Heart left ventricle (tissue), 13 donors: ENCODE measurements at regions not wholly inside any gene's neighbourhood (a gene's known extent, or its start where the extent isn't known, plus 50 kb on each side); places are given as distances from the start of the nearest gene placed in this dataset.

Source experiments
- CTCF ChIP-seq, 12 donors: fragments of 200-600 bp; sonication (generic) in 4 of 12; IDR thresholded peaks; one replicate each; pipeline versions ENCODE4 v1.5.0 to v1.8.0; 2018 to 2022; ENCODE audit warnings: antibody characterized with exemption in 12 of 12, mild to moderate bottlenecking in 5 of 12
- POLR2A ChIP-seq, 2 donors: fragments of 450-650 bp; IDR thresholded peaks; one replicate each; pipeline ENCODE4 v1.6.1; 2017; ENCODE audit warnings: antibody characterized with exemption in 2 of 2, mild to moderate bottlenecking in 2 of 2, moderate library complexity in 2 of 2
- donor health status: ischemic (EF 13 %, LVEDD 7.1; RV severe dilation, severe dysfunction).
- donor health status: DM: no; HTN: yes; CAD: no.
- donor health status: DM: no; HTN: no; CAD: no.
- donor health status: ischemic (EF 25% LVEDD 6.9; RV normal size, moderate dysfunction).
- donor health status: ischemic (EF 25% LVEDD 5.7; RV mildly dilated, moderate dysfunction).
- donor health status: ischemic (EF 35%, LVEDD 5.7; RV mildly dilated, moderate dysfunction).
- donor health status: nonischemic (EF 11% LVEDD 7.7; RV severe dilation, severe dysfunction).
- donor health status: DM: yes; HTN: yes; CAD: no.
- donor health status: PGD.
- donor health status: ischemic (EF 29% LVEDD 5.4; RV normal size, mild dysfunction).
- donor health status: nonischemic (EF 23%, LVEDD 6.1; RV moderate dilation, normal function).

GRCh38 chr2:172230332-172230888 is 127.7 kb upstream of the DLX2 start:
- TF ChIP-seq CTCF (IDR thresholded peaks at IDR 0.05) = no peak
- TF ChIP-seq POLR2A (IDR thresholded peaks at IDR 0.05) = no peak
